ENCODE measurements at regions not wholly inside any gene's neighbourhood (a gene's known extent, or its start where the extent isn't known, plus 50 kb on each side); places are given as distances from the start of the nearest gene placed in this dataset.

GRCh38 chr1:113217447-113218208 is 144.6 kb downstream of the LRIG2 start:
- TF ChIP-seq, protein P1, sequence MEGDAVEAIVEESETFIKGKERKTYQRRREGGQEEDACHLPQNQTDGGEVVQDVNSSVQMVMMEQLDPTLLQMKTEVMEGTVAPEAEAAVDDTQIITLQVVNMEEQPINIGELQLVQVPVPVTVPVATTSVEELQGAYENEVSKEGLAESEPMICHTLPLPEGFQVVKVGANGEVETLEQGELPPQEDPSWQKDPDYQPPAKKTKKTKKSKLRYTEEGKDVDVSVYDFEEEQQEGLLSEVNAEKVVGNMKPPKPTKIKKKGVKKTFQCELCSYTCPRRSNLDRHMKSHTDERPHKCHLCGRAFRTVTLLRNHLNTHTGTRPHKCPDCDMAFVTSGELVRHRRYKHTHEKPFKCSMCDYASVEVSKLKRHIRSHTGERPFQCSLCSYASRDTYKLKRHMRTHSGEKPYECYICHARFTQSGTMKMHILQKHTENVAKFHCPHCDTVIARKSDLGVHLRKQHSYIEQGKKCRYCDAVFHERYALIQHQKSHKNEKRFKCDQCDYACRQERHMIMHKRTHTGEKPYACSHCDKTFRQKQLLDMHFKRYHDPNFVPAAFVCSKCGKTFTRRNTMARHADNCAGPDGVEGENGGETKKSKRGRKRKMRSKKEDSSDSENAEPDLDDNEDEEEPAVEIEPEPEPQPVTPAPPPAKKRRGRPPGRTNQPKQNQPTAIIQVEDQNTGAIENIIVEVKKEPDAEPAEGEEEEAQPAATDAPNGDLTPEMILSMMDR (IDR thresholded peaks at IDR 0.05), result no peak
- TF ChIP-seq GRHL2 (CRISPR knock-in tag; IDR thresholded peaks at IDR 0.05; ENCODE audit: insufficient replicate concordance, severe bottlenecking) (no peak), IRF1 (CRISPR knock-in tag; IDR thresholded peaks at IDR 0.05) (no peak), USF2 (CRISPR knock-in tag; IDR thresholded peaks at IDR 0.05) (no peak), E2F5 (CRISPR knock-in tag; IDR thresholded peaks at IDR 0.05) (no peak), ATF6 (CRISPR knock-in tag; IDR thresholded peaks at IDR 0.05) (no peak), ZNF532 (CRISPR knock-in tag; IDR thresholded peaks at IDR 0.05; ENCODE audit: borderline replicate concordance) (no peak), IRF2 (CRISPR knock-in tag; IDR thresholded peaks at IDR 0.05; ENCODE audit: borderline replicate concordance, low read depth) (no peak)
- TF ChIP-seq, protein P2, sequence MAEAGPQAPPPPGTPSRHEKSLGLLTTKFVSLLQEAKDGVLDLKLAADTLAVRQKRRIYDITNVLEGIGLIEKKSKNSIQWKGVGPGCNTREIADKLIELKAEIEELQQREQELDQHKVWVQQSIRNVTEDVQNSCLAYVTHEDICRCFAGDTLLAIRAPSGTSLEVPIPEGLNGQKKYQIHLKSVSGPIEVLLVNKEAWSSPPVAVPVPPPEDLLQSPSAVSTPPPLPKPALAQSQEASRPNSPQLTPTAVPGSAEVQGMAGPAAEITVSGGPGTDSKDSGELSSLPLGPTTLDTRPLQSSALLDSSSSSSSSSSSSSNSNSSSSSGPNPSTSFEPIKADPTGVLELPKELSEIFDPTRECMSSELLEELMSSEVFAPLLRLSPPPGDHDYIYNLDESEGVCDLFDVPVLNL (CRISPR knock-in tag; IDR thresholded peaks at IDR 0.05; ENCODE audit: borderline replicate concordance, low read depth), result no peak
- TF ChIP-seq, protein P3, sequence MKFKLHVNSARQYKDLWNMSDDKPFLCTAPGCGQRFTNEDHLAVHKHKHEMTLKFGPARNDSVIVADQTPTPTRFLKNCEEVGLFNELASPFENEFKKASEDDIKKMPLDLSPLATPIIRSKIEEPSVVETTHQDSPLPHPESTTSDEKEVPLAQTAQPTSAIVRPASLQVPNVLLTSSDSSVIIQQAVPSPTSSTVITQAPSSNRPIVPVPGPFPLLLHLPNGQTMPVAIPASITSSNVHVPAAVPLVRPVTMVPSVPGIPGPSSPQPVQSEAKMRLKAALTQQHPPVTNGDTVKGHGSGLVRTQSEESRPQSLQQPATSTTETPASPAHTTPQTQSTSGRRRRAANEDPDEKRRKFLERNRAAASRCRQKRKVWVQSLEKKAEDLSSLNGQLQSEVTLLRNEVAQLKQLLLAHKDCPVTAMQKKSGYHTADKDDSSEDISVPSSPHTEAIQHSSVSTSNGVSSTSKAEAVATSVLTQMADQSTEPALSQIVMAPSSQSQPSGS (CRISPR knock-in tag; IDR thresholded peaks at IDR 0.05; ENCODE audit: borderline replicate concordance, low read depth), result no peak
- TF ChIP-seq, protein P4, sequence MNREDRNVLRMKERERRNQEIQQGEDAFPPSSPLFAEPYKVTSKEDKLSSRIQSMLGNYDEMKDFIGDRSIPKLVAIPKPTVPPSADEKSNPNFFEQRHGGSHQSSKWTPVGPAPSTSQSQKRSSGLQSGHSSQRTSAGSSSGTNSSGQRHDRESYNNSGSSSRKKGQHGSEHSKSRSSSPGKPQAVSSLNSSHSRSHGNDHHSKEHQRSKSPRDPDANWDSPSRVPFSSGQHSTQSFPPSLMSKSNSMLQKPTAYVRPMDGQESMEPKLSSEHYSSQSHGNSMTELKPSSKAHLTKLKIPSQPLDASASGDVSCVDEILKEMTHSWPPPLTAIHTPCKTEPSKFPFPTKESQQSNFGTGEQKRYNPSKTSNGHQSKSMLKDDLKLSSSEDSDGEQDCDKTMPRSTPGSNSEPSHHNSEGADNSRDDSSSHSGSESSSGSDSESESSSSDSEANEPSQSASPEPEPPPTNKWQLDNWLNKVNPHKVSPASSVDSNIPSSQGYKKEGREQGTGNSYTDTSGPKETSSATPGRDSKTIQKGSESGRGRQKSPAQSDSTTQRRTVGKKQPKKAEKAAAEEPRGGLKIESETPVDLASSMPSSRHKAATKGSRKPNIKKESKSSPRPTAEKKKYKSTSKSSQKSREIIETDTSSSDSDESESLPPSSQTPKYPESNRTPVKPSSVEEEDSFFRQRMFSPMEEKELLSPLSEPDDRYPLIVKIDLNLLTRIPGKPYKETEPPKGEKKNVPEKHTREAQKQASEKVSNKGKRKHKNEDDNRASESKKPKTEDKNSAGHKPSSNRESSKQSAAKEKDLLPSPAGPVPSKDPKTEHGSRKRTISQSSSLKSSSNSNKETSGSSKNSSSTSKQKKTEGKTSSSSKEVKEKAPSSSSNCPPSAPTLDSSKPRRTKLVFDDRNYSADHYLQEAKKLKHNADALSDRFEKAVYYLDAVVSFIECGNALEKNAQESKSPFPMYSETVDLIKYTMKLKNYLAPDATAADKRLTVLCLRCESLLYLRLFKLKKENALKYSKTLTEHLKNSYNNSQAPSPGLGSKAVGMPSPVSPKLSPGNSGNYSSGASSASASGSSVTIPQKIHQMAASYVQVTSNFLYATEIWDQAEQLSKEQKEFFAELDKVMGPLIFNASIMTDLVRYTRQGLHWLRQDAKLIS (CRISPR knock-in tag; IDR thresholded peaks at IDR 0.05; ENCODE audit: borderline replicate concordance), result no peak
- TF ChIP-seq, protein P5, sequence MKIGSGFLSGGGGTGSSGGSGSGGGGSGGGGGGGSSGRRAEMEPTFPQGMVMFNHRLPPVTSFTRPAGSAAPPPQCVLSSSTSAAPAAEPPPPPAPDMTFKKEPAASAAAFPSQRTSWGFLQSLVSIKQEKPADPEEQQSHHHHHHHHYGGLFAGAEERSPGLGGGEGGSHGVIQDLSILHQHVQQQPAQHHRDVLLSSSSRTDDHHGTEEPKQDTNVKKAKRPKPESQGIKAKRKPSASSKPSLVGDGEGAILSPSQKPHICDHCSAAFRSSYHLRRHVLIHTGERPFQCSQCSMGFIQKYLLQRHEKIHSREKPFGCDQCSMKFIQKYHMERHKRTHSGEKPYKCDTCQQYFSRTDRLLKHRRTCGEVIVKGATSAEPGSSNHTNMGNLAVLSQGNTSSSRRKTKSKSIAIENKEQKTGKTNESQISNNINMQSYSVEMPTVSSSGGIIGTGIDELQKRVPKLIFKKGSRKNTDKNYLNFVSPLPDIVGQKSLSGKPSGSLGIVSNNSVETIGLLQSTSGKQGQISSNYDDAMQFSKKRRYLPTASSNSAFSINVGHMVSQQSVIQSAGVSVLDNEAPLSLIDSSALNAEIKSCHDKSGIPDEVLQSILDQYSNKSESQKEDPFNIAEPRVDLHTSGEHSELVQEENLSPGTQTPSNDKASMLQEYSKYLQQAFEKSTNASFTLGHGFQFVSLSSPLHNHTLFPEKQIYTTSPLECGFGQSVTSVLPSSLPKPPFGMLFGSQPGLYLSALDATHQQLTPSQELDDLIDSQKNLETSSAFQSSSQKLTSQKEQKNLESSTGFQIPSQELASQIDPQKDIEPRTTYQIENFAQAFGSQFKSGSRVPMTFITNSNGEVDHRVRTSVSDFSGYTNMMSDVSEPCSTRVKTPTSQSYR (CRISPR knock-in tag; IDR thresholded peaks at IDR 0.05), result no peak

All from WTC11 (cell line).